LNCAP (cell line): ENCODE measurements at regions not wholly inside any gene's neighbourhood (a gene's known extent, or its start where the extent isn't known, plus 50 kb on each side); places are given as distances from the start of the nearest gene placed in this dataset.

Experiments used
- TF ChIP-seq, protein P1 (sequence below): fragments of 450-650 bp; IDR thresholded peaks from 2 replicates; pipeline ENCODE4 v1.5.1; 2017; ENCODE audit warnings: mild to moderate bottlenecking

GRCh38 chr3:10746684-10747083 lies 69.3 kb upstream of the SLC6A11 start:
- TF ChIP-seq, protein P1, sequence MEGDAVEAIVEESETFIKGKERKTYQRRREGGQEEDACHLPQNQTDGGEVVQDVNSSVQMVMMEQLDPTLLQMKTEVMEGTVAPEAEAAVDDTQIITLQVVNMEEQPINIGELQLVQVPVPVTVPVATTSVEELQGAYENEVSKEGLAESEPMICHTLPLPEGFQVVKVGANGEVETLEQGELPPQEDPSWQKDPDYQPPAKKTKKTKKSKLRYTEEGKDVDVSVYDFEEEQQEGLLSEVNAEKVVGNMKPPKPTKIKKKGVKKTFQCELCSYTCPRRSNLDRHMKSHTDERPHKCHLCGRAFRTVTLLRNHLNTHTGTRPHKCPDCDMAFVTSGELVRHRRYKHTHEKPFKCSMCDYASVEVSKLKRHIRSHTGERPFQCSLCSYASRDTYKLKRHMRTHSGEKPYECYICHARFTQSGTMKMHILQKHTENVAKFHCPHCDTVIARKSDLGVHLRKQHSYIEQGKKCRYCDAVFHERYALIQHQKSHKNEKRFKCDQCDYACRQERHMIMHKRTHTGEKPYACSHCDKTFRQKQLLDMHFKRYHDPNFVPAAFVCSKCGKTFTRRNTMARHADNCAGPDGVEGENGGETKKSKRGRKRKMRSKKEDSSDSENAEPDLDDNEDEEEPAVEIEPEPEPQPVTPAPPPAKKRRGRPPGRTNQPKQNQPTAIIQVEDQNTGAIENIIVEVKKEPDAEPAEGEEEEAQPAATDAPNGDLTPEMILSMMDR, result no peak

GRCh38 chr3:10747341-10747740 lies 68.7 kb upstream of the SLC6A11 start:
- TF ChIP-seq, protein P1, result no peak

GRCh38 chr3:10748040-10748439 lies 68.0 kb upstream of the SLC6A11 start:
- TF ChIP-seq, protein P1, result no peak

- TF ChIP-seq, protein P1, result no peak
Observed at GRCh38 chr3:10753964-10754363, 62.1 kb upstream of the SLC6A11 start.

GRCh38 chr3:10756546-10756945 lies 59.5 kb upstream of the SLC6A11 start:
- TF ChIP-seq, protein P1, result no peak

GRCh38 chr3:10757021-10757820 lies 58.8 kb upstream of the SLC6A11 start:
- TF ChIP-seq, protein P1, result no peak

- TF ChIP-seq, protein P1, result no peak
Observed at GRCh38 chr3:10757821-10758130, 58.3 kb upstream of the SLC6A11 start.
